Neuronal stem cell (in vitro differentiated cells): ENCODE measurements at regions not wholly inside any gene's neighbourhood (a gene's known extent, or its start where the extent isn't known, plus 50 kb on each side); places are given as distances from the start of the nearest gene placed in this dataset.

ENCODE experiments used
- DNase-seq: peaks from one replicate; pipeline ENCODE4 v3.0.0-alpha.2; 2013; ENCODE audit warnings: low spot score
- H2AFZ ChIP-seq: one replicate; pipeline ENCODE4 v1.6.1; 2013; ENCODE audit warnings: mild to moderate bottlenecking, low read length, inconsistent platforms
- H2AK5ac ChIP-seq: 2 replicates; pipeline ENCODE4 v1.6.1; 2013; ENCODE audit warnings: low read depth, mild to moderate bottlenecking, inconsistent platforms, low read length, moderate library complexity, mixed read lengths
- H2BK120ac ChIP-seq: 2 replicates; pipeline ENCODE4 v1.6.1; 2013; ENCODE audit warnings: low read depth, mild to moderate bottlenecking, inconsistent platforms, low read length, moderate library complexity, mixed read lengths
- H2BK12ac ChIP-seq: one replicate; pipeline ENCODE4 v1.6.1; 2013; ENCODE audit warnings: low read length, inconsistent platforms
- H2BK15ac ChIP-seq: 2 replicates; pipeline ENCODE4 v1.6.1; 2013; ENCODE audit warnings: mild to moderate bottlenecking, low read length, inconsistent platforms, mixed read lengths
- H2BK5ac ChIP-seq: one replicate; pipeline ENCODE4 v1.6.1; 2013; ENCODE audit warnings: inconsistent platforms, mild to moderate bottlenecking, low read length, moderate library complexity
- H3K14ac ChIP-seq: one replicate; pipeline ENCODE4 v1.6.1; 2013; ENCODE audit warnings: low read length, inconsistent platforms
- H3K18ac ChIP-seq: 2 replicates; pipeline ENCODE4 v1.6.1; 2013; ENCODE audit warnings: low read length, inconsistent platforms
- H3K23ac ChIP-seq: 2 replicates; pipeline ENCODE4 v1.6.1; 2013; ENCODE audit warnings: low read depth, mild to moderate bottlenecking, mixed read lengths, low read length, inconsistent platforms; ENCODE audit not compliant: poor library complexity
- H3K27ac ChIP-seq: replicated peaks from 3 replicates; pipeline ENCODE4 v1.5.1; 2013; ENCODE audit warnings: low read length, inconsistent platforms
- H3K27me3 ChIP-seq, 3 experiments: 2 replicates each; pipeline ENCODE4 v1.6.1; 2013; ENCODE audit warnings: low read length in 3 of 3, mild to moderate bottlenecking in 2 of 3, inconsistent platforms in 1 of 3, low read depth in 1 of 3, mixed read lengths in 1 of 3, moderate library complexity in 1 of 3; ENCODE audit not compliant: control insufficient read depth in 3 of 3, insufficient read depth in 3 of 3
- H3K36me3 ChIP-seq, 2 donors: replicated peaks in 1 of 2; 2 replicates each; pipeline ENCODE4 v1.6.1; 2013; ENCODE audit warnings: low read length in 2 of 2; ENCODE audit not compliant: control insufficient read depth in 2 of 2, insufficient read depth in 2 of 2
- H3K4ac ChIP-seq: 2 replicates; pipeline ENCODE4 v1.6.1; 2013; ENCODE audit warnings: inconsistent platforms, mild to moderate bottlenecking, low read length, moderate library complexity
- H3K4me1 ChIP-seq, 2 donors: 1 replicate in 1 of 2; 2 replicates in 1 of 2; pipeline ENCODE4 v1.6.1; 2013; ENCODE audit warnings: low read length in 2 of 2, low read depth in 1 of 2; ENCODE audit not compliant: control insufficient read depth in 2 of 2, insufficient read depth in 1 of 2
- H3K4me2 ChIP-seq: one replicate; pipeline ENCODE4 v1.6.1; 2013; ENCODE audit warnings: mild to moderate bottlenecking, low read length, inconsistent platforms; ENCODE audit not compliant: insufficient read depth, poor library complexity, severe bottlenecking
- H3K4me3 ChIP-seq, 2 donors: 2 replicates each; pipeline ENCODE4 v1.5.1; 2013; ENCODE audit warnings: low read length in 2 of 2, mild to moderate bottlenecking in 2 of 2, inconsistent platforms in 1 of 2, moderate library complexity in 1 of 2
- H3K79me1 ChIP-seq: one replicate; pipeline ENCODE4 v1.6.1; 2013; ENCODE audit warnings: low read depth, mild to moderate bottlenecking, inconsistent platforms, low read length, moderate library complexity
- H3K9ac ChIP-seq: one replicate; pipeline ENCODE4 v1.6.1; 2013; ENCODE audit warnings: mild to moderate bottlenecking, low read depth, low read length, inconsistent platforms; ENCODE audit not compliant: poor library complexity
- H3K9me3 ChIP-seq, 2 donors: replicated peaks in 1 of 2; 2 replicates each; pipeline versions ENCODE3 to v1.6.1; 2013; ENCODE audit warnings: low read length in 2 of 2, mild to moderate bottlenecking in 2 of 2, inconsistent platforms in 1 of 2, low read depth in 1 of 2, mixed read lengths in 1 of 2, moderate library complexity in 1 of 2; ENCODE audit not compliant: control insufficient read depth in 2 of 2, insufficient read depth in 1 of 2
- H4K8ac ChIP-seq: one replicate; pipeline ENCODE4 v1.6.1; 2013; ENCODE audit warnings: low read depth, mild to moderate bottlenecking, inconsistent platforms, low read length, moderate library complexity
- H4K91ac ChIP-seq: one replicate; pipeline ENCODE4 v1.6.1; 2013; ENCODE audit warnings: low read length, low read depth, mild to moderate bottlenecking, inconsistent platforms; ENCODE audit not compliant: poor library complexity
- WGBS, 2 donors: extraction: QIAGEN DNeasy Blood & Tissue Kit; methylation state at CpG; one replicate each; pipeline ENCODE4 v1.1.7; 2013; ENCODE audit warnings: missing lambda C conversion rate in 2 of 2, mixed read lengths in 1 of 2; ENCODE audit not compliant: insufficient read length in 2 of 2, insufficient replicate concordance in 1 of 2; ENCODE audit errors: extremely low coverage in 2 of 2; 5-methylcytosine and 5-hydroxymethylcytosine counted together

- no peak overlapping the region for H2BK12ac ChIP-seq
- H2BK120ac ChIP-seq, result no peak overlapping the region
- H3K18ac ChIP-seq, result no peak overlapping the region
- no peak overlapping the region for H3K23ac ChIP-seq
- no peak overlapping the region for H2BK5ac ChIP-seq
- no peaks in the 10 kb centered on the region for H3K36me3 ChIP-seq
- no peak overlapping the region for H3K9ac ChIP-seq
- H2AFZ ChIP-seq, result no peak overlapping the region
- no peak overlapping the region for H2BK15ac ChIP-seq
- no peaks in the 10 kb centered on the region for H3K79me1 ChIP-seq
- no peak overlapping the region for H3K14ac ChIP-seq
- no CpG with 5 or more reads among the region's 8 CpGs for WGBS, 2 donors
- no peaks in the 10 kb centered on the region for H3K27me3 ChIP-seq
- peaks cover 0 to 5% of the 10 kb centered on the region in 2 donors for H3K4me1 ChIP-seq
- H2AK5ac ChIP-seq, result no peak overlapping the region
- no peaks in the 10 kb centered on the region for H3K9me3 ChIP-seq
- no peak overlapping the region for H3K27ac ChIP-seq
- no peak overlapping the region for H4K8ac ChIP-seq
- no peak overlapping the region for H3K4me2 ChIP-seq
- no peak overlapping the region for H3K4me3 ChIP-seq
- H4K91ac ChIP-seq, result no peak overlapping the region
- no peak overlapping the region for H3K4ac ChIP-seq
- no peak for DNase-seq
Measured at GRCh38 chr5:20604992-20605391, 617.0 kb upstream of the CDH18 start.

GRCh38 chr5:20601678-20602100 is 613.7 kb upstream of the CDH18 start:
- Histone ChIP-seq H3K18ac (no peak overlapping the region), H3K9ac (no peak overlapping the region), H3K27me3 (no peaks in the 10 kb centered on the region), H4K8ac (no peak overlapping the region), H3K36me3 (no peaks in the 10 kb centered on the region), H2AFZ (peak overlapping the region; percentile 5), H2BK15ac (no peak overlapping the region), H3K79me1 (no peaks in the 10 kb centered on the region), H4K91ac (no peak overlapping the region), H3K4me1 (no peaks in the 10 kb centered on the region), H3K9me3 (no peaks in the 10 kb centered on the region), H2BK120ac (no peak overlapping the region), H3K4me3 (no peak overlapping the region), H2AK5ac (no peak overlapping the region), H2BK5ac (no peak overlapping the region), H3K4me2 (no peak overlapping the region), H2BK12ac (no peak overlapping the region), H3K14ac (no peak overlapping the region), H3K4ac (no peak overlapping the region), H3K23ac (no peak overlapping the region), H3K27ac (no peak overlapping the region)
- DNase-seq, result no peak
- WGBS, 2 donors, result no CpG with 5 or more reads among the region's 4 CpGs

- Histone ChIP-seq H3K4me2 (no peak overlapping the region), H3K4me1 (no peaks in the 10 kb centered on the region), H3K9ac (no peak overlapping the region), H4K8ac (no peak overlapping the region), H2BK120ac (no peak overlapping the region), H3K14ac (no peak overlapping the region), H3K27me3 (no peaks in the 10 kb centered on the region), H3K27ac (no peak overlapping the region), H3K18ac (no peak overlapping the region), H2BK15ac (no peak overlapping the region), H3K36me3 (no peaks in the 10 kb centered on the region), H2AFZ (peak overlapping the region; percentile 22), H2BK12ac (no peak overlapping the region), H3K4ac (no peak overlapping the region), H3K4me3 (no peak overlapping the region), H3K79me1 (no peaks in the 10 kb centered on the region), H2BK5ac (no peak overlapping the region), H3K9me3 (no peaks in the 10 kb centered on the region), H2AK5ac (no peak overlapping the region), H3K23ac (no peak overlapping the region), H4K91ac (no peak overlapping the region)
- no peak for DNase-seq
- WGBS, 2 donors, result no CpG with 5 or more reads among the region's 2 CpGs
Measured at GRCh38 chr5:20590356-20590755, 602.4 kb upstream of the CDH18 start.

- Histone ChIP-seq H2AK5ac (no peak overlapping the region), H3K23ac (no peak overlapping the region), H4K91ac (no peak overlapping the region), H2BK5ac (no peak overlapping the region), H3K4me3 (no peak overlapping the region), H3K9me3 (no peaks in the 10 kb centered on the region), H3K36me3 (no peaks in the 10 kb centered on the region), H3K79me1 (no peaks in the 10 kb centered on the region), H3K4me2 (no peak overlapping the region), H2BK12ac (no peak overlapping the region), H4K8ac (no peak overlapping the region), H3K27me3 (no peaks in the 10 kb centered on the region), H3K9ac (no peak overlapping the region), H3K14ac (no peak overlapping the region), H3K4me1 (peaks cover 1 to 15% of the 10 kb centered on the region in 2 donors), H2AFZ (peak overlapping the region; percentile 72), H2BK15ac (no peak overlapping the region), H2BK120ac (no peak overlapping the region), H3K27ac (no peak overlapping the region), H3K18ac (no peak overlapping the region), H3K4ac (no peak overlapping the region)
- WGBS, 2 donors, result no CpG with 5 or more reads among the region's 5 CpGs
- DNase-seq, result no peak
Measured at GRCh38 chr5:20575571-20575970, 587.6 kb upstream of the CDH18 start.
